RWPE2 (cell line): ENCODE measurements at regions not wholly inside any gene's neighbourhood (a gene's known extent, or its start where the extent isn't known, plus 50 kb on each side); places are given as distances from the start of the nearest gene placed in this dataset.

Experiments
- ATAC-seq: fragments of 200-7000 bp; cut with Tn5 transposase; 3 replicates; pipeline ENCODE4 v1.9.1; 2021; ENCODE audit warnings: low read depth
- DNase-seq: peaks from one replicate; pipeline ENCODE4 v3.0.0-alpha.2; 2020; ENCODE audit warnings: low spot score
- H3K27ac ChIP-seq: fragments of 450-650 bp; 2 replicates; pipeline ENCODE4 v1.5.1; 2017; ENCODE audit warnings: mild to moderate bottlenecking; ENCODE audit not compliant: poor library complexity, severe bottlenecking
- H3K27me3 ChIP-seq: fragments of 250-450 bp; sonication (Bioruptor Pico); 2 replicates; pipeline ENCODE4 v1.5.1; 2021; ENCODE audit warnings: mild to moderate bottlenecking, moderate library complexity; ENCODE audit not compliant: insufficient read depth, poor library complexity, severe bottlenecking
- H3K36me3 ChIP-seq: fragments of 250-450 bp; sonication (Bioruptor Pico); 2 replicates; pipeline ENCODE4 v1.5.1; 2020; ENCODE audit warnings: low read depth, mild to moderate bottlenecking, moderate library complexity
- H3K4me1 ChIP-seq: fragments of 250-450 bp; sonication (Bioruptor Pico); 2 replicates; pipeline ENCODE4 v1.5.1; 2021; ENCODE audit warnings: mild to moderate bottlenecking, moderate library complexity; ENCODE audit not compliant: insufficient read depth, poor library complexity, severe bottlenecking
- H3K4me3 ChIP-seq: fragments of 250-450 bp; sonication (Bioruptor Pico); 2 replicates; pipeline ENCODE4 v1.5.1; 2021; ENCODE audit warnings: mild to moderate bottlenecking, moderate library complexity; ENCODE audit not compliant: severe bottlenecking
- H3K9me3 ChIP-seq: fragments of 250-450 bp; sonication (Bioruptor Pico); 2 replicates; pipeline ENCODE4 v1.5.1; 2021; ENCODE audit warnings: mild to moderate bottlenecking, moderate library complexity; ENCODE audit not compliant: severe bottlenecking
- TF ChIP-seq, protein P1 (sequence below): fragments of 450-650 bp; IDR thresholded peaks from one replicate; pipeline ENCODE4 v1.5.1; 2017; ENCODE audit warnings: mild to moderate bottlenecking, moderate library complexity; ENCODE audit not compliant: poor library complexity, severe bottlenecking

DNA sequence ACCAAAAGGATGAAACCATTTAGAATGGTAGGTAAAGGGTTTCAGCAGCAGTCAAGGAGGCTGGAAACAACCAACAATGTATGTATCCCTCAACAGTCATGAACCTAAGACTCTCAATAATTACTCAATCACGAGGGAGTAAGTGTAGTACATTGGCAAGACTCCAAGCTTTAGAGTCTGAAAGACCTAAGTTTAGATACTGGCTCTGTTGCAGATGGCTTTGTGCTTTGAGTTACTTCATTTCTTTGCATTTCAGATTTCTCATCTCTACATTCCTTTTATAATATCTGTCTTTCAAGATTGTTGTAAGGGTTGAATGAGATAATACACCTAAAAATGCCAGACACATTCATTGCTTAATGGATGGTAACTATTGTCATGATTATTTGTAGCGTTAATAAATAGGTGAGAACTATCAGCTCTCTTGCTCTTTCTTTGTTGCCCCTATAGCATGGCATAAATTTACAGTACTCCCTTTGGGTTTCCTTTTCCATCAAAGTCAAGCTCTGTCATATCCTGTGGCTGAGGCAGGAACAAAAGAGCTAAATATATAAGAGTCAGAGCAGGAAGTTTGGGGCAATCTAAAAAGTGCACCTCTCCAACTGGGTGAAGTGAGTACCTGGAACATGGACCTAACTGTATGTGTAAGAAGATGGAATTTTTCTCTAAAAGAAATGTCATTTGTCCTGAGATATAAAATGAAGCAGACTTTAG is 228.2 kb upstream of the ZC3H12C start:
- DNase-seq = no peak
- Histone ChIP-seq H3K9me3 (no peaks in the 10 kb centered on the region), H3K36me3 (no peaks in the 10 kb centered on the region), H3K4me3 (no peak overlapping the region), H3K4me1 (no peaks in the 10 kb centered on the region), H3K27me3 (no peaks in the 10 kb centered on the region), H3K27ac (no peak overlapping the region)
- TF ChIP-seq, protein P1, sequence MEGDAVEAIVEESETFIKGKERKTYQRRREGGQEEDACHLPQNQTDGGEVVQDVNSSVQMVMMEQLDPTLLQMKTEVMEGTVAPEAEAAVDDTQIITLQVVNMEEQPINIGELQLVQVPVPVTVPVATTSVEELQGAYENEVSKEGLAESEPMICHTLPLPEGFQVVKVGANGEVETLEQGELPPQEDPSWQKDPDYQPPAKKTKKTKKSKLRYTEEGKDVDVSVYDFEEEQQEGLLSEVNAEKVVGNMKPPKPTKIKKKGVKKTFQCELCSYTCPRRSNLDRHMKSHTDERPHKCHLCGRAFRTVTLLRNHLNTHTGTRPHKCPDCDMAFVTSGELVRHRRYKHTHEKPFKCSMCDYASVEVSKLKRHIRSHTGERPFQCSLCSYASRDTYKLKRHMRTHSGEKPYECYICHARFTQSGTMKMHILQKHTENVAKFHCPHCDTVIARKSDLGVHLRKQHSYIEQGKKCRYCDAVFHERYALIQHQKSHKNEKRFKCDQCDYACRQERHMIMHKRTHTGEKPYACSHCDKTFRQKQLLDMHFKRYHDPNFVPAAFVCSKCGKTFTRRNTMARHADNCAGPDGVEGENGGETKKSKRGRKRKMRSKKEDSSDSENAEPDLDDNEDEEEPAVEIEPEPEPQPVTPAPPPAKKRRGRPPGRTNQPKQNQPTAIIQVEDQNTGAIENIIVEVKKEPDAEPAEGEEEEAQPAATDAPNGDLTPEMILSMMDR = no peak
- ATAC-seq = no peak

DNA sequence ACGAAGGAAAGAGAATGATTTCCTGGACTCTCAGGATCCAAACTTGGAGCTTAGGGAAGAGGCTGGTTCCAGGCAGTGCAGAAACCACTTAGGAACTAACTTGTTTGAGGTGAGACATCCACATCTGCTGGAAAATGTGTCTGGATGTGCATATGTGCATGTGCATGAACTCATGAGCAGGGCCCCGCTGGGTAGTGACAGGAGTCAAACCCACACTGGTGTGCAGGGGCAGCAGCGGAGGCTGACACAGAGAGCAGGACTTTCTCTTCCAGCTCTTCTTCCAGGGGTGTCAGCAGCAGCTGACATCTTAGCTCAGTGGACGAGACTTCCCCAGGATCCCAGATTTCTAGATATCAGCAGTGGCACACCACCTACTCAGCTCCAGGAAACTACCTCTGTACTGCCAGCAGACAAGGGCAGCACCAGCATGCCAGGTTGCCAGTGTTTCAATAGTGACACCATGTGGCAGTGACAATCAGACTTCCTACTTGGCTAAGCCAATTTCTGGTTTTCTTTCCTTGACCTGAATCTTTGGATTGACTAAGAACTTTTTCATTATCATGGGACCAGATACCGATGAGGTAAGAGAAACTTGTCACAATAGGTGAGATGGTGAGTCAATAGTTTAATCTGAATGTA is 227.5 kb upstream of the ZC3H12C start:
- no peak overlapping the region for H3K27ac ChIP-seq
- H3K9me3 ChIP-seq = no peaks in the 10 kb centered on the region
- H3K27me3 ChIP-seq = no peaks in the 10 kb centered on the region
- DNase-seq = no peak
- TF ChIP-seq, protein P1 = no peak
- no peak for ATAC-seq
- H3K4me3 ChIP-seq = no peak overlapping the region
- H3K36me3 ChIP-seq = no peaks in the 10 kb centered on the region
- H3K4me1 ChIP-seq = no peaks in the 10 kb centered on the region

DNA sequence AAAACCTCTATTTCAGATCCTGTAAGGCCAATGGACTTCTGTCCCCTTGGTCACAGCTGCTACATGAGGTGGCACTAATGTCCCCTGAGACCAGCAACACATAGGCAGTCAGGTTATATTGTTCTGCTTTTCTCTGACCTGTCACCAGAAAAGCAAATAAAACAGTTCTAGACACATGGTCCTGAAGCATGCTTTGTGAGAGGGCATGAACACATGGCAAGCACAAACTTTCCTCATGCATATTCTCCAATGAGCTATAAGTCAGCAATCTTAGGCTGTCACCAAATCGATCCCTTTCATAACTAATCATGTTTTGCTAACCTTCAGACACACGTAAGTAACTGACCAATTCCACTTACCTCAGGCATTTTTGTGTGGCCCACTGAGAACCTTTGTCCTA is 225.4 kb upstream of the ZC3H12C start:
- H3K36me3 ChIP-seq = no peaks in the 10 kb centered on the region
- no peaks in the 10 kb centered on the region for H3K4me1 ChIP-seq
- DNase-seq (no peak), ATAC-seq (no peak)
- TF ChIP-seq, protein P1 = no peak
- no peaks in the 10 kb centered on the region for H3K9me3 ChIP-seq
- H3K27ac ChIP-seq = no peak overlapping the region
- H3K27me3 ChIP-seq = no peaks in the 10 kb centered on the region
- H3K4me3 ChIP-seq = no peak overlapping the region

DNA sequence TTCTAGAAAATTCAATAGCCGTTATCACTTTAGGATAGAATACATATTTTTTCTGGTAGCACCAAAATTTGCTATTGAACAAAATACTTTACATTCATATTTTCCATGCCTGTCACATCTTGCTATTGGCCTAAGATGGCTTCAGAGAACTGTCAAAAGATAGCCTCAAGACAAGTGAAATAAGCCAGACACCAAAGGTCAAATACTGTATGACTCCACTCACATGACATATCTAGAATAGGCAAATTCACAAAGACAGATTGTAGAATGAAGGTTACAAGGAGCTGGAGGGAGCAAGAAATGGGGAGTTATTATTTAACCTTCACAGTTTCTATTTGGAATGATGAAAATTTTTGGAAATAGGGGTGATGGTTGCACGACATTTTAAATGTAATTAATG is 223.7 kb upstream of the ZC3H12C start:
- no peak for DNase-seq
- TF ChIP-seq, protein P1 = no peak
- no peaks in the 10 kb centered on the region for H3K36me3 ChIP-seq
- no peak for ATAC-seq
- H3K27ac ChIP-seq = no peak overlapping the region
- H3K9me3 ChIP-seq = no peaks in the 10 kb centered on the region
- no peaks in the 10 kb centered on the region for H3K27me3 ChIP-seq
- no peaks in the 10 kb centered on the region for H3K4me1 ChIP-seq
- H3K4me3 ChIP-seq = no peak overlapping the region

- TF ChIP-seq, protein P1 = no peak
- Histone ChIP-seq H3K36me3 (no peaks in the 10 kb centered on the region), H3K9me3 (no peaks in the 10 kb centered on the region), H3K4me3 (no peak overlapping the region), H3K27me3 (no peaks in the 10 kb centered on the region), H3K4me1 (no peaks in the 10 kb centered on the region), H3K27ac (no peak overlapping the region)
- ATAC-seq (no peak), DNase-seq (no peak)
These were observed 222.9 kb upstream of the ZC3H12C start for GRCh38 chr11:109870297-109870696.
